GM13976 (cell line): ENCODE measurements at regions not wholly inside any gene's neighbourhood (a gene's known extent, or its start where the extent isn't known, plus 50 kb on each side); places are given as distances from the start of the nearest gene placed in this dataset.

Experiments
- DNase-seq: peaks from one replicate; pipeline ENCODE4 v3.0.0; 2012; ENCODE audit warnings: low spot score
- in situ Hi-C: fragments of 300-500 bp; cut with MboI; formaldehyde crosslinking; loops from one replicate; pipeline ENCODE4 v1.12.0; 2022; ENCODE audit warnings: low sequenced_read_pairs, mixed read lengths, inconsistent platforms; ENCODE audit not compliant: unreplicated experiment
- TF ChIP-seq, protein P1 (sequence below): IDR thresholded peaks from 2 replicates; pipeline ENCODE4 v1.5.1; 2012; ENCODE audit warnings: borderline replicate concordance, mild to moderate bottlenecking; ENCODE audit not compliant: insufficient read depth; ENCODE audit errors: extremely low read depth, missing control alignments, control extremely low read depth

GRCh38 chr9:27634879-27635278 is 61.6 kb upstream of the C9orf72 start:
- TF ChIP-seq, protein P1, sequence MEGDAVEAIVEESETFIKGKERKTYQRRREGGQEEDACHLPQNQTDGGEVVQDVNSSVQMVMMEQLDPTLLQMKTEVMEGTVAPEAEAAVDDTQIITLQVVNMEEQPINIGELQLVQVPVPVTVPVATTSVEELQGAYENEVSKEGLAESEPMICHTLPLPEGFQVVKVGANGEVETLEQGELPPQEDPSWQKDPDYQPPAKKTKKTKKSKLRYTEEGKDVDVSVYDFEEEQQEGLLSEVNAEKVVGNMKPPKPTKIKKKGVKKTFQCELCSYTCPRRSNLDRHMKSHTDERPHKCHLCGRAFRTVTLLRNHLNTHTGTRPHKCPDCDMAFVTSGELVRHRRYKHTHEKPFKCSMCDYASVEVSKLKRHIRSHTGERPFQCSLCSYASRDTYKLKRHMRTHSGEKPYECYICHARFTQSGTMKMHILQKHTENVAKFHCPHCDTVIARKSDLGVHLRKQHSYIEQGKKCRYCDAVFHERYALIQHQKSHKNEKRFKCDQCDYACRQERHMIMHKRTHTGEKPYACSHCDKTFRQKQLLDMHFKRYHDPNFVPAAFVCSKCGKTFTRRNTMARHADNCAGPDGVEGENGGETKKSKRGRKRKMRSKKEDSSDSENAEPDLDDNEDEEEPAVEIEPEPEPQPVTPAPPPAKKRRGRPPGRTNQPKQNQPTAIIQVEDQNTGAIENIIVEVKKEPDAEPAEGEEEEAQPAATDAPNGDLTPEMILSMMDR: no peak
- in situ Hi-C loops: no loop called here
- no peak for DNase-seq

GRCh38 chr9:27638716-27639115 is 65.4 kb upstream of the C9orf72 start:
- no peak for DNase-seq
- TF ChIP-seq, protein P1: no peak
- in situ Hi-C loops: no loop called here

DNA sequence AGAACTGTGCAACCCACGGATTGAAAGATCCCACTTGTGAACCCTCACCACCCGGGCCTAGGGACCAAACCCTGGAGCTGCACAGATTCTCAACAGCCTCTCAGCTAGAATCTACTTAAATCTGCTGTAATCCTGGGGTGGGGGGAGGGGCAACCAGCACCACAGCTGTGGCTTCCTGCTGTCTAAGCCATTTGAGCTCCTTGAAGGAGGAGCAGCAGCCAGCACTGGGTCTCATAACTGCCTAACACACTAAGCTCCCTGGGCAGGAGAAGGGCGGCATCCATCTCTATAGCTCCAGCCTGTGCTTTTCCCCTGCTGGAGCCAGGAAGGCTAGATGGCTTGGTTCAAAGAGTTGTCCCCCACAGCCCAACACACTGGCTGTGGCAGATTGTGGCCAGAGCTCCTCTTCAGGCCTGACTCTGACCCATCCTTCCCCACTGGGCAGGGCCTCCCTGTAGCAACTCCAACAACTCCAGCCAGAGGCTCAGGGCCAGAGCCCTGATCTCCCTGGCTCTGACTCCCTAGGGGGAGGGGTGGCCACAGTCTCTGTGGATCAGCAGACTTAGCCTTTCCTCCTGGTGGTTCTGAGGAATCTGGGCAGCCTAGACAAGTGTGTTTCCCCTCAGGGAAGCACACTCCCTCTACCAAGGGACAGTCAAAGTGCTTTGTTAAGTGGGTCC is 72.0 kb upstream of the C9orf72 start:
- no peak for DNase-seq
- TF ChIP-seq, protein P1: no peak
- in situ Hi-C loops: no loop called here

- TF ChIP-seq, protein P1: no peak
- DNase-seq: no peak
Observed at GRCh38 chr9:27653246-27653645, 80.0 kb upstream of the C9orf72 start.

GRCh38 chr9:27653957-27654356 is 80.7 kb upstream of the C9orf72 start:
- DNase-seq: no peak
- in situ Hi-C loops: no loop called here
- TF ChIP-seq, protein P1: no peak

More at GRCh38 chr9:27653246-27653645, 80.0 kb upstream of the C9orf72 start:
- in situ Hi-C loops: no loop called here

GRCh38 chr9:27654629-27655285 is 81.5 kb upstream of the C9orf72 start:
- TF ChIP-seq, protein P1: no peak
- in situ Hi-C loops: no loop called here

More at GRCh38 chr9:27654629-27655285, 81.5 kb upstream of the C9orf72 start:
- no peak for DNase-seq
